ENCODE measurements at regions not wholly inside any gene's neighbourhood (a gene's known extent, or its start where the extent isn't known, plus 50 kb on each side); places are given as distances from the start of the nearest gene placed in this dataset.

GRCh38 chr15:94745371-94745770 lies 514.0 kb downstream of the MCTP2 start:
- TF ChIP-seq, protein P1, sequence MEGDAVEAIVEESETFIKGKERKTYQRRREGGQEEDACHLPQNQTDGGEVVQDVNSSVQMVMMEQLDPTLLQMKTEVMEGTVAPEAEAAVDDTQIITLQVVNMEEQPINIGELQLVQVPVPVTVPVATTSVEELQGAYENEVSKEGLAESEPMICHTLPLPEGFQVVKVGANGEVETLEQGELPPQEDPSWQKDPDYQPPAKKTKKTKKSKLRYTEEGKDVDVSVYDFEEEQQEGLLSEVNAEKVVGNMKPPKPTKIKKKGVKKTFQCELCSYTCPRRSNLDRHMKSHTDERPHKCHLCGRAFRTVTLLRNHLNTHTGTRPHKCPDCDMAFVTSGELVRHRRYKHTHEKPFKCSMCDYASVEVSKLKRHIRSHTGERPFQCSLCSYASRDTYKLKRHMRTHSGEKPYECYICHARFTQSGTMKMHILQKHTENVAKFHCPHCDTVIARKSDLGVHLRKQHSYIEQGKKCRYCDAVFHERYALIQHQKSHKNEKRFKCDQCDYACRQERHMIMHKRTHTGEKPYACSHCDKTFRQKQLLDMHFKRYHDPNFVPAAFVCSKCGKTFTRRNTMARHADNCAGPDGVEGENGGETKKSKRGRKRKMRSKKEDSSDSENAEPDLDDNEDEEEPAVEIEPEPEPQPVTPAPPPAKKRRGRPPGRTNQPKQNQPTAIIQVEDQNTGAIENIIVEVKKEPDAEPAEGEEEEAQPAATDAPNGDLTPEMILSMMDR (IDR thresholded peaks at IDR 0.05): no peak
- TF ChIP-seq ZFX (IDR thresholded peaks at IDR 0.05; ENCODE audit: borderline replicate concordance): no peak

Data from 22Rv1 (cell line).